Subcutaneous abdominal adipose tissue (tissue), 5 donors: ENCODE measurements at regions not wholly inside any gene's neighbourhood (a gene's known extent, or its start where the extent isn't known, plus 50 kb on each side); places are given as distances from the start of the nearest gene placed in this dataset.

Experiments used
- H3K27ac ChIP-seq: one replicate; pipeline ENCODE4 v1.7.0; 2013; ENCODE audit warnings: low read depth, mild to moderate bottlenecking, inconsistent platforms, low read length, moderate library complexity
- H3K27me3 ChIP-seq, 5 donors: one replicate each; pipeline ENCODE4 v1.7.0; 2013; ENCODE audit warnings: low read length in 5 of 5, inconsistent platforms in 1 of 5; ENCODE audit not compliant: control insufficient read depth in 5 of 5, insufficient read depth in 4 of 5
- H3K36me3 ChIP-seq, 5 donors: one replicate each; pipeline ENCODE4 v1.7.0; 2013; ENCODE audit warnings: low read length in 5 of 5; ENCODE audit not compliant: control insufficient read depth in 5 of 5, insufficient read depth in 5 of 5
- H3K4me1 ChIP-seq, 5 donors: one replicate each; pipeline ENCODE4 v1.7.0; 2013; ENCODE audit warnings: low read length in 5 of 5, mild to moderate bottlenecking in 3 of 5, moderate library complexity in 1 of 5; ENCODE audit not compliant: control insufficient read depth in 5 of 5, insufficient read depth in 5 of 5
- H3K4me3 ChIP-seq, 5 donors: one replicate each; pipeline ENCODE4 v1.7.0; 2013; ENCODE audit warnings: low read length in 5 of 5, low read depth in 1 of 5
- H3K9ac ChIP-seq, 5 donors: one replicate each; pipeline ENCODE4 v1.7.0; 2013; ENCODE audit warnings: low read length in 5 of 5, mild to moderate bottlenecking in 4 of 5, moderate library complexity in 3 of 5
- H3K9me3 ChIP-seq, 5 donors: one replicate each; pipeline ENCODE4 v1.7.0; 2013; ENCODE audit warnings: low read length in 5 of 5; ENCODE audit not compliant: control insufficient read depth in 5 of 5
- donor health status: healthy.
- donor health status: healthy.
- donor health status: healthy.
- donor health status: healthy.
- donor health status: healthy.

- H3K27me3 ChIP-seq, result peaks cover 0 to 6% (median 4%) of the 10 kb centered on the region in 5 donors
- H3K4me3 ChIP-seq, result no peak overlapping the region
- H3K27ac ChIP-seq, result no peak overlapping the region
- peaks cover 0 to 5% (median 0%) of the 10 kb centered on the region in 5 donors for H3K9me3 ChIP-seq
- no peak overlapping the region for H3K9ac ChIP-seq
- H3K36me3 ChIP-seq, result no peaks in the 10 kb centered on the region
- H3K4me1 ChIP-seq, result no peaks in the 10 kb centered on the region
Measured at GRCh38 chr5:10863763-10864383, 102.8 kb upstream of the DAP start.

DNA sequence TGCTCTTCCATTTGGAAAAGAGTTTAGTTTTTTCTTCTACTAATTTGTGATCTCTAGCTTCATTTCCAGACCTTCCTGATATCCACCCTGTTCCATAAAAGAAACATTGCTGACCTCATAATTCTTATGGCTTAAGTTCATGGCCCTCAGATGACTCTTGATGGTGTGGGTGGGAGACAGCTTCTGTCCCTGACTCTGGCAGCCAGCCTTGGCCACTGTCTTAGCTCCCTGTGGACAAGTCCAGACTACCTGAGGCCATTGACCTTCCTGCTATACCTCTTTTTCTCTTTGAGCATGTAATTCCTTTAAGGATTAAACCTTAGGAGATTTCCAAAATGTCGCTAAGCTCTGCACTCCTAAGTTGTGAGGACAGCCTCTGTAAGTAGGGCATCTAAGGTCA is 101.1 kb upstream of the DAP start:
- no peak overlapping the region for H3K9ac ChIP-seq
- peaks cover 0 to 3% (median 2%) of the 10 kb centered on the region in 5 donors for H3K4me1 ChIP-seq
- H3K4me3 ChIP-seq, result no peak overlapping the region
- no peaks in the 10 kb centered on the region for H3K36me3 ChIP-seq
- peaks cover 0 to 15% (median 9%) of the 10 kb centered on the region in 5 donors for H3K27me3 ChIP-seq
- H3K27ac ChIP-seq, result no peak overlapping the region
- H3K9me3 ChIP-seq, result peaks cover 0 to 5% (median 0%) of the 10 kb centered on the region in 5 donors

- Histone ChIP-seq H3K9ac (no peak overlapping the region), H3K4me1 (peaks cover 0 to 10% (median 9%) of the 10 kb centered on the region in 5 donors), H3K27me3 (peaks cover 0 to 15% (median 9%) of the 10 kb centered on the region in 5 donors), H3K9me3 (peaks cover 0 to 5% (median 0%) of the 10 kb centered on the region in 5 donors), H3K27ac (no peak overlapping the region), H3K4me3 (no peak overlapping the region), H3K36me3 (no peaks in the 10 kb centered on the region)
Measured at GRCh38 chr5:10861423-10861790, 100.4 kb upstream of the DAP start.

- Histone ChIP-seq H3K9me3 (peaks cover 0 to 5% (median 0%) of the 10 kb centered on the region in 5 donors), H3K4me3 (no peak overlapping the region), H3K4me1 (peaks cover 0 to 11% (median 9%) of the 10 kb centered on the region in 5 donors), H3K36me3 (no peaks in the 10 kb centered on the region), H3K27ac (no peak overlapping the region), H3K27me3 (peaks cover 0 to 15% (median 9%) of the 10 kb centered on the region in 5 donors), H3K9ac (no peak overlapping the region)
Measured at GRCh38 chr5:10860645-10861422, 99.8 kb upstream of the DAP start.

DNA sequence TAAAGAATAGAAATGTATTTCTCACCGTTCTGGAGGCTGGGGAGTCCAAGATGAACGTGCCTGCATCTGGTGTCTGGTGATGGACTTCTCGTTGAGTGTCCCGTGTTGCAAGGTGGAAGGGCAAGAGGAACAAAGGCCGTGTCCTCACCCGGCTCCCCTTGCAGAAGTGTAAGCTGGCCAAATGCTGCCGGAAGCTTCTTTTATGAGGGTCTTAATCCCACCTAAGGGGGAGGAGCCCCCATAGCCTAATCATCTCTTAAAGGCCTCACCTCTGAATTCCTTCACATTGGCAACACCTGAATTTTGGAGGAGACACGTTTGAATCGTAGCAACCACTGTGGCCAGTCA is 99.1 kb upstream of the DAP start:
- H3K27me3 ChIP-seq, result peaks cover 0 to 15% (median 9%) of the 10 kb centered on the region in 5 donors
- no peak overlapping the region for H3K4me3 ChIP-seq
- H3K9ac ChIP-seq, result no peak overlapping the region
- no peaks in the 10 kb centered on the region for H3K36me3 ChIP-seq
- H3K4me1 ChIP-seq, result peaks cover 3 to 18% (median 9%) of the 10 kb centered on the region in 5 donors
- H3K27ac ChIP-seq, result no peak overlapping the region
- H3K9me3 ChIP-seq, result peaks cover 0 to 5% (median 0%) of the 10 kb centered on the region in 5 donors

DNA sequence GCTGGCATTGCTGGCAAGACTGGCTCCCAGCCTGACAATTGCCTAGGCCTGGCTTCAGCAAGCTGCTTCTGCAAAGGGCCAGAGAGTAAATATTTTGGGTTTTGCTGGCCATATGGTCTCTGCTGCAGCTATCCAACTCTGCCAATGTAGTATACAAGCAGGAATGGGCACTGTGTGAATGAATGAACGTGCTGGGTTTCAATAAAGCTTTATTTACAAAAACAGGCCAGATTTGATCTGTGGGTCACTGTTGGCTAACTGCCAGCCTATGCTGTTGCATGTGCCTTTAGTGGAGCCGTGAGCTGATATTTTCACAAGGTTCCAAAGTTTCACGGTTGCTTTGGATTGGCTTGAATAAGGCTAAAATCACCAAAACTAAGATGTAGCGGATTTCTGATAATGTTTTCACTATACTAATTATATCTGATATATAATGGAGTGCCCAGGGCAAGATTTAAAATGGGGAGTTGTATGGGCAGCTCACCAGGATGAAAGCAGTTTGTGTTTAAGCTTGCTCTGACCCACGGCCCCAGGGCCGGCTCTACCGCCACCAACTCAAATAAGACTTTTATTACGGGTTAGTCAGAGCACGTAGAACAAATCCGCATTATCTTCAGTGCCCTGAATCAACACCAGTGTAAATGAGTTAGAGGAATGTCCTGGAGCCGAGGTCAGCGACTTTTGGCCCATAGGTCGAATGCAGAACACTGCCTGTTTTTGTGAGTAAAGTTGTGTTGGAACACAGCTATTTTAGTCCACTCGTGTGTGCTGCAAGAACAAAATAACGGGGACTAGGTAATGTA is 98.6 kb upstream of the DAP start:
- Histone ChIP-seq H3K27ac (no peak overlapping the region), H3K4me1 (peaks cover 4 to 24% (median 13%) of the 10 kb centered on the region in 5 donors), H3K9ac (no peak overlapping the region), H3K27me3 (peaks cover 0 to 15% (median 9%) of the 10 kb centered on the region in 5 donors), H3K36me3 (no peaks in the 10 kb centered on the region), H3K9me3 (peaks cover 0 to 5% (median 0%) of the 10 kb centered on the region in 5 donors), H3K4me3 (no peak overlapping the region)

GRCh38 chr5:10858945-10859344 is 97.9 kb upstream of the DAP start:
- H3K36me3 ChIP-seq, result no peaks in the 10 kb centered on the region
- H3K4me1 ChIP-seq, result peaks cover 4 to 30% (median 20%) of the 10 kb centered on the region in 5 donors
- no peak overlapping the region for H3K27ac ChIP-seq
- peaks cover 0 to 15% (median 9%) of the 10 kb centered on the region in 5 donors for H3K27me3 ChIP-seq
- peaks cover 0 to 5% (median 0%) of the 10 kb centered on the region in 5 donors for H3K9me3 ChIP-seq
- no peak overlapping the region for H3K9ac ChIP-seq
- H3K4me3 ChIP-seq, result no peak overlapping the region

GRCh38 chr5:10858307-10858706 is 97.3 kb upstream of the DAP start:
- H3K9me3 ChIP-seq, result peaks cover 0 to 5% (median 0%) of the 10 kb centered on the region in 5 donors
- no peaks in the 10 kb centered on the region for H3K36me3 ChIP-seq
- H3K9ac ChIP-seq, result no peak overlapping the region
- H3K27me3 ChIP-seq, result peaks cover 0 to 15% (median 9%) of the 10 kb centered on the region in 5 donors
- no peak overlapping the region for H3K4me3 ChIP-seq
- peaks cover 4 to 32% (median 20%) of the 10 kb centered on the region in 5 donors for H3K4me1 ChIP-seq
- no peak overlapping the region for H3K27ac ChIP-seq

- H3K4me3 ChIP-seq, result no peak overlapping the region
Measured at GRCh38 chr5:10857338-10857733, 96.3 kb upstream of the DAP start.

More at GRCh38 chr5:10857338-10857733, 96.3 kb upstream of the DAP start:
- H3K27me3 ChIP-seq, result peaks cover 0 to 15% (median 9%) of the 10 kb centered on the region in 5 donors
- no peak overlapping the region for H3K27ac ChIP-seq
- no peak overlapping the region for H3K9ac ChIP-seq
- H3K9me3 ChIP-seq, result peaks cover 0 to 5% (median 0%) of the 10 kb centered on the region in 5 donors
- H3K36me3 ChIP-seq, result no peaks in the 10 kb centered on the region
- peaks cover 4 to 32% (median 20%) of the 10 kb centered on the region in 5 donors for H3K4me1 ChIP-seq
